ENCODE measurements at regions not wholly inside any gene's neighbourhood (a gene's known extent, or its start where the extent isn't known, plus 50 kb on each side); places are given as distances from the start of the nearest gene placed in this dataset.
"Not testable (repeated sequence)": the region's sequence is repeated elsewhere in the genome, so short reads cannot be mapped to it uniquely, and the experiment has no call there.

- no peak overlapping the region for H3K27ac Mint-ChIP-seq
- H3K4me1 Mint-ChIP-seq: no peaks in the 10 kb centered on the region
- DNase-seq: no peak
- no peaks in the 10 kb centered on the region for H3K9me3 Mint-ChIP-seq
- POLR2A ChIA-PET: no interaction called here
- H3K27me3 Mint-ChIP-seq: no peaks in the 10 kb centered on the region
- no peak overlapping the region for H3K4me3 Mint-ChIP-seq
- CTCF ChIA-PET: no interaction called here
- H3K36me3 Mint-ChIP-seq (ENCODE audit: low read depth): no peaks in the 10 kb centered on the region
- intact Hi-C loops (cut with micrococcal nuclease): no loop called here
- no peak for ATAC-seq (ENCODE audit: low read depth)
- no peak for TF ChIP-seq CTCF (IDR thresholded peaks at IDR 0.05)
Observed at GRCh38 chr6:140653506-140653905, 1279.1 kb upstream of the CITED2 start.

GRCh38 chr6:140649502-140649901, 1275.1 kb upstream of the CITED2 start:
- POLR2A ChIA-PET; H3K27ac Mint-ChIP-seq; H3K27me3 Mint-ChIP-seq; DNase-seq; ATAC-seq (ENCODE audit: low read depth); H3K36me3 Mint-ChIP-seq (ENCODE audit: low read depth); intact Hi-C loops (cut with micrococcal nuclease); H3K4me1 Mint-ChIP-seq; CTCF ChIA-PET; H3K4me3 Mint-ChIP-seq: not testable (repeated sequence)
- H3K9me3 Mint-ChIP-seq: peaks cover 12% of the 10 kb centered on the region

GRCh38 chr6:140647322-140647721, 1272.9 kb upstream of the CITED2 start:
- H3K4me1 Mint-ChIP-seq; DNase-seq; POLR2A ChIA-PET; intact Hi-C loops (cut with micrococcal nuclease); H3K36me3 Mint-ChIP-seq (ENCODE audit: low read depth); CTCF ChIA-PET; H3K27me3 Mint-ChIP-seq; H3K4me3 Mint-ChIP-seq; ATAC-seq (ENCODE audit: low read depth); H3K27ac Mint-ChIP-seq: not testable (repeated sequence)
- peaks cover 13% of the 10 kb centered on the region for H3K9me3 Mint-ChIP-seq

- POLR2A ChIA-PET: no interaction called here
- DNase-seq: no peak
- Mint-ChIP-seq H3K27ac (no peak overlapping the region), H3K4me1 (no peaks in the 10 kb centered on the region), H3K4me3 (no peak overlapping the region), H3K36me3 (ENCODE audit: low read depth) (no peaks in the 10 kb centered on the region), H3K27me3 (no peaks in the 10 kb centered on the region), H3K9me3 (peaks cover 13% of the 10 kb centered on the region)
- CTCF ChIA-PET: no interaction called here
- no peak for TF ChIP-seq CTCF (IDR thresholded peaks at IDR 0.05)
- no peak for ATAC-seq (ENCODE audit: low read depth)
- intact Hi-C loops (cut with micrococcal nuclease): no loop called here
Observed at GRCh38 chr6:140644017-140644416, 1269.6 kb upstream of the CITED2 start.

- H3K27me3 Mint-ChIP-seq: no peaks in the 10 kb centered on the region
- intact Hi-C loops (cut with micrococcal nuclease): no loop called here
- H3K36me3 Mint-ChIP-seq (ENCODE audit: low read depth): no peaks in the 10 kb centered on the region
- POLR2A ChIA-PET: no interaction called here
- H3K9me3 Mint-ChIP-seq: peaks cover 5% of the 10 kb centered on the region
- no peak for ATAC-seq (ENCODE audit: low read depth)
- TF ChIP-seq CTCF (IDR thresholded peaks at IDR 0.05): no peak
- no peak overlapping the region for H3K27ac Mint-ChIP-seq
- DNase-seq: no peak
- CTCF ChIA-PET: no interaction called here
- no peak overlapping the region for H3K4me3 Mint-ChIP-seq
- peaks cover 4% of the 10 kb centered on the region for H3K4me1 Mint-ChIP-seq
Observed at GRCh38 chr6:140641412-140641811, 1267.0 kb upstream of the CITED2 start.

- Mint-ChIP-seq H3K4me1 (peaks cover 10% of the 10 kb centered on the region), H3K27ac (no peak overlapping the region), H3K9me3 (no peaks in the 10 kb centered on the region), H3K36me3 (ENCODE audit: low read depth) (no peaks in the 10 kb centered on the region), H3K27me3 (no peaks in the 10 kb centered on the region), H3K4me3 (no peak overlapping the region)
- ATAC-seq (ENCODE audit: low read depth): no peak
- no peak for DNase-seq
- intact Hi-C loops (cut with micrococcal nuclease): no loop called here
- ChIA-PET CTCF (no interaction called here), POLR2A (no interaction called here)
- TF ChIP-seq CTCF (IDR thresholded peaks at IDR 0.05): no peak
Observed at GRCh38 chr6:140636908-140637402, 1262.5 kb upstream of the CITED2 start.
